Right lung (tissue), 2 donors: ENCODE measurements at regions not wholly inside any gene's neighbourhood (a gene's known extent, or its start where the extent isn't known, plus 50 kb on each side); places are given as distances from the start of the nearest gene placed in this dataset.

Source experiments
- DNase-seq, 2 donors: peaks; one replicate each; pipeline ENCODE4 v3.0.0-alpha.2; 2013

DNA sequence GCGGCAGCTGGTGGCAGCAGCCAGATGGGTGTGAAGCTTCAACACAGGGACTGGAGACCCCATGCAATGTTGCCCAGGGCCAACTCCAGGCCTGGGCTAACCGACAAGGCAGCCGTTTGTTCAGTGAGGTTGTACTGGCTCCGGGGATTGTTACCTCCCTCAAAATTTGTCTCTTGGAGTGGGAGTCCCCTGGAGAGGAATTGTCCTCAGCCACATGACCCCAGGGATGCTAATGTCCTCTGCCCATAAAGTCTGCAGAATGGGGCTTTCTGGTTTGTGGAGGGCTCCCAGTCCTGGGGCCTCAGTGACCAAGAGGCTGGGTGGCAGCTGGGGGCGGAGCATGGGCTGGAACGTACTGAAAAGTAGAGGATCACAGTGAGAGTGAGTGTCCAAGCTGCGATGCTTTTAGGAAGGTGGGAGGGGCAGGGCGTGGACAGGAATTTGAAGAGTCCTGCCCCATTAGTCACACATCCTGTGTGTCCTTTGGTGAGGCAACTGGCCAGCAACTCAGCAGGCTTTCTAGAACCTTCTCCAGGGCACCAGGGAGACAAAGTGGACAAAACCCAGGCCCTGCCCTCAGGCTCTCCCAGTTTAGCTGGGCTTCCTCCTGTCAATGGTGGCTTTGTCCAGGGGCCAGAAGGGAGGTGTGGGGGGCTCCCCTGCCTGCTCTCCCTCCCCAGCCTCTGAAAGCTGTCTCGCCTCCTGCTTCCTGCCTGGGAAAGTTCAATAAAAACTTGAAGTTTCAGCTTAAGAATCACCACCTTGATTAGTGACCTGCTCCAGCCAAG lies 114.0 kb downstream of the NSG2 start:
- DNase-seq, result no peak

- no peak for DNase-seq
These were observed 119.9 kb downstream of the NSG2 start for GRCh38 chr5:174165406-174165805.

- DNase-seq, result no peak
These were observed 120.9 kb downstream of the NSG2 start for GRCh38 chr5:174166231-174167079.

DNA sequence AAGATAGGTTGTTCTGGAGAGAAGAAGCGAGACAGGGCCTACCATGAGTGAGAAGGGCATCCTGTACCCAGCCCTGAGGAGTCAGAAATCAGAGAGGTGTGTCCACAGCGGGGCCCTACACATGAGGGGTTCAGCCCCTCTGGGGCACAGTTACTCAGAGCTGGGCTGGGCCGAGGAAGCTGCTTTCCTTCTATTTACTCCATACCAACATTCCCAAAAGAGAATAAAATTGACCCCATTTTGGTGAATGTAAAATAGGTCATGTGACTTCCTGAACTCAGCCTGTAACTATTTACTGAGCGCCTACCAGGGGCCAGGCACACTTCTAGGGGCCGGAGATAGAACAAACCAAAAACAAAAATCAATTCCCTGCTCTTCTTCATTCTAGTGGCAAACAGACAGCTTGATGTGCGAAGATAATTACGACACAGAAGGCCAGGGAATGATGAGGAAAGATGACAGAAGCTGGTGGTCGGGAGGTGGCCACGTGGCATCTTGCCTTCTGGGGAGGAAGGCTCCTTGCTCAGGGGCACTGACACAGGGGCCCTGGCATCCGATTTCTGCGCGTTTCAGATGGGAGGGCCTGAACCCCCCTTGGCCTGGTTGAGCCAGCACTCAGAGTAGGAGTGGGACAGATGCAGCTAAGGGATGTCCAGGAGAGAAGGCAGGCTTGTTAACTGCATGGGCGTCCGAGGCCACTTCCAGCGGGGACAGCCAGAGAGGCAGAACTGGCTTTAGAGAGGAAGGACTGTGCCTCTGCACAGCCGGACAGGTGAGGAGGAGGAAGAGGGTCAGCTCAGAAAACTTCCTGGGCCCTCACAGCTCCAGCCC lies 121.8 kb downstream of the NSG2 start:
- DNase-seq, result no peak

- DNase-seq, result no peak
These were observed 126.6 kb downstream of the NSG2 start for GRCh38 chr5:174172152-174172551.

DNA sequence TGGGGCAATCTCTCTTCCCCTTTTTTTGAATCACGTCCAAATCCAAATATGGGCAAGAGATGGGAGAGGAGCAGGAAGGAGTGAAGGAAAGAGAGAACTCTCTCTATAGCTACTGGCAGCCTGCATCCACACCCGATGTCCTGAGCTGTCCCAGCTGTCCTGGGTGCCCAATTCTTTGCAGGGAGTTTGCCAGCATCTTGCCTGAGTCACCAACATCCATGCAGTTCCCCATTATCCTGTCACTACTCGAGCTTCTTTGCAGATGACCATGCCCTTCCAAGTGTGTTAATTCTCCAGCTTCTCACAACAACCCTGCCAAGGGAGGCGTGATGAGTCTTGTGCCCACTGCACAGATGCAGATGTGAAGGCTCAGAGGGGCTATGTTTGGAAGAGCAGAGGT lies 127.1 kb downstream of the NSG2 start:
- DNase-seq, result no peak

DNA sequence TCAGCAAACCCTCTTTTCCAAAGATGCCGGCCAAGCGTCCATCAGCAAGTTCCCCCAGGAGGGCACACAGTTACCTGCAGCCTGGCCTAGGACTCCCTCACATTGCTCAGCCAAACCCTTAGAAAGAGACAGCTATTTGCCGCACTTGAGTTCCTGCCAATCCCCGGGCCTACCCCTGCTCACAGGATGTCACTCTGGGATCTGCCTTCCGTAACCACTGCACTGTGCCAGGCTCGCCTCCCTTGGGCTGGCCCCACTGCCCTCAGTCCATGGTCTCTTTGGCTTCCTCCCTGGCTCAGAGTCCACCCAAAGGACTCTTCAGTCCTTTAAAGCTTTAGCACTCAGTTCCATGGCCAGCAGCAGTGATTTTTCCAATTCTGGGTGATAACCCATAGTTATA lies 128.3 kb downstream of the NSG2 start:
- no peak for DNase-seq

DNA sequence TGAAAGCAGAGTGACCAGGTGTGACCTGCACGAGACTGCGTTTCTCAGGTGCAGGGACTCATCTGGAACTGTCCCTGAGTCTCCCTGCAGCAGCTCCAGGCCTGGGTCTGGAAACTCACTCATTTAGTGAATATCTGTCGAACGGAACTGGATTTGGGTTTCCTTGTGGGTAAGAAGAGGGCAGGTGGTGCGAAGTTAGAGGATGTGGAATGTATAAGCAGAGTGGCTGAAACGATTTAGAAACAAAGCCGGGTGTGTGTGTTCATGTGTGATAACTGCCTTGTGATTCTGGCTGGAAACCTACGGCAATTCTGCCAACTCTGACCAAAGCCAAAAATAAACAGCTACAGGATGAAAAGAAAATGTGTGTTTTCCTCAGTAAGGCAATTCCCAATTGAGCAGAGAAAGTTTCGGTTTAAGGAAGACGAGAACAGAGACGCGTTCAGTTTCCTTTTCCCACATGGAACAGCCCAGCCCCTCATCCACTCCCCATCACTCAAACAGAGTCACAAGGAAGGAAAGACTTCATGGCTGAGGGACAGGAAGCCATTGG lies 130.3 kb downstream of the NSG2 start:
- DNase-seq, result peak; percentile 39 to 55

- no peak for DNase-seq
These were observed 131.0 kb downstream of the NSG2 start for GRCh38 chr5:174176511-174176910.

DNA sequence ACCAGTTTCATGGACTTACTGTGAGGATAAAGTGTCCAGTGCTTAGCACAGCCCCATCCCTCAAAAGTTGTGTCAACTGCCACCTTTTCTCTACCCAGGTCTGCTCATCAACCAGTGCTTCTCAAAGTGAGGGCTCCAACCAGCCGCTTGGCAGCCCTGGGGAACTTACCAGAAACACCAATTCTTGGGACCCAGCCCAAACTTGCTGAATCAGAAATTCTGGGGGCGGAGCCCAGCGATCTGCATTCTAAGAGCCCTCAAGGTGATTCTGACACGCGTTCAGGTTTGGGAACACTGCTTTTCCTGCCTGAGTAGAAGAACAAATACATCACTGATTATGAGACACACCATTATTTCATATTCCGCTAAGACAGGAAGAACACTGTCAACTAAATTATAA lies 132.0 kb downstream of the NSG2 start:
- DNase-seq, result no peak

DNA sequence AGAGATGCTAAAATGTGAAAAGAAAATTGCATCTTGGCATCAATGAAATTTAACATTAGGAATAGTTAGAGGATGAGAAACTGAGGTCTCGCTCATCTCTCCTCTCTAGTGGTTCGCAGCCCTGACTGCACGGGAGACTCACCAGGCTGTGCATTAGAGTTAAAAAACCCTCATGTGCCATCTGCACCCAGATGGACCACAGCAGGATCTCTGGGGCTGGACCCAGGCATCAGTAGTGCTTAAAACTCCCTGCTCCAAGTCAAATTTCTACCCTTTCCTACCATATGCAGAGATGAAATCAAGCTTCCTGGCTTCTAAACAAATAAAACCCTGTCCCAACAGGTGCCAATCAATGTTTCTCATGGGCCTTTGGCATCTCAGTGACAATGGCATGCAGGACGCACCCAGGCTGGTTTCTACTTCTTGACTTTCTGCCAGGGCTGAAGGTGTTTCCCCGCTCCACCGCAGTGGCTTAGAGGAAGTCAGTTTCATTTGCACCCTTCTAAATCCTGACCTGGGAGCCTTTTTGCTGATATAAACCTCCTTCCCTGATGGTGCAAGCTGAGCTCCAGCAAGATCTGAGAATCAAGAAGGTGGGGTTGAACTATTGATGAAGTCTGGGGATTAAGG lies 132.6 kb downstream of the NSG2 start:
- no peak for DNase-seq

GRCh38 chr5:174180639-174181038 lies 135.1 kb downstream of the NSG2 start:
- no peak for DNase-seq

GRCh38 chr5:174182111-174182510 lies 136.6 kb downstream of the NSG2 start:
- no peak for DNase-seq

DNA sequence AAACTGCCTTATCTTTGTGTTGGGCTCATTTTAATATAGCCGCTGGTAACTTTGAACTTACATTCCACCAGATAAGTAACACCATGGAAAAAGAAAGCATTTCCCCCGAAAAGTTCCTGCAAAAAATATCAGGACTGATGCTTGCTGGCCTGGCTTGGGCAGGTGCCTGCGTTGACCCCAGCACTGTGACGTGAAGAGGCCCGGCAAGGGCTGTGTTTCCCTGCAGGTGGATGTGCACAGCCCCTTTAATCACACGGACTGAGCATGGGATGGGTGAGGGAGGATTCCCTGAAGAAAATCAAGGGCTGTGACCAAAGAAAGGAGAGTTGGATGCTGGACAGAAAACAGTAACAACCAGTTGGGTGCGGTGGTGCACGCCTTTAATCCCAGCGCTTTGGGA lies 138.2 kb downstream of the NSG2 start:
- DNase-seq, result no peak

DNA sequence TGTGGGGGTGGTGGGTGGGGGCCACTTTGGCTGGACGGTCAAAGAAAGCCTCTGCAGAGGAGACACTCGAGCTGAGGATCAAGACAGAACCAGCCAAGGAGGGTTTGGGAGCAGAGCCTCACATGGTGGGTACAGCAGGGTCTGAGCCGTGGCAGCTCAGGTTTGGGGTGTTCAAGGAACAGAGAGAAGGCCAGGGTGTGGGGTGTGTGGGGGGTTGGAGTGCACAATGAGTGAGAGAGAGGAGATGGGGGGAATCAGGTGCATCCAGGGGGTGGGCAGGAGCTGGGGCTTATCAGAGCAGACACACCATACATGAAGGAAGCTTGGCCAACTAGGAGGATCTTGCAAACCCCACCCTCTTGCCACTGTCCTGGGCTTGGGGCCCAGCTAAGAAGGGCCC lies 140.0 kb downstream of the NSG2 start:
- DNase-seq, result no peak

DNA sequence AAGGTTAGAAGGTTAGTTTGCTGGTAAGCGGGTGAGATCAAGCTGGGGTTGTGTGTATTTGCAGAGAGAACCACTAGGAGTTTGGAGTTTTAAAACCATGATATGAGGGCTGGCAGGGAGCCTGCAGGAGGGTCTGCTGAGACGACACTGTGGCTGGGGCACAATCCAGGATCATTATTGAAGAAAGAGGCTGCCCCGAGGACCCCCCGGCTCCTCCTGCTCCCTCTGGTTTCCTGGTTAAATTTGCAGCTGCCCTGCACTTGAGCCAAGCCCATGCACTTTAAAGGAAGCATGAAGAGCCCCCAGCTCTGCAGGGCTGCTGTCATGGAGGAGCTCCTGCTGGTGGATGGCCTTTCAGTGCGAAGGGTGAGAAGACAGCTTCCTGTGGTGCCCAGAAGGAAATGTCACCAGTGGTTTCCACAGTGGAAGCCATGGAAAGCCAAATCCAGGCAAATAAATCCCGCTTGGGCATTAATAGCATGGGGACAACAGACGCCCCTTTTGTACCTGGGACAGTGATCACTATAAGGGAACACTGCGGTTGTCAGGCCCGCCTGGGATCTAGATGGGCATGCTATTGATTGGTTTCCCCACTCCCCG lies 140.7 kb downstream of the NSG2 start:
- DNase-seq, result no peak

GRCh38 chr5:174187001-174187400 lies 141.5 kb downstream of the NSG2 start:
- DNase-seq, result no peak

- no peak for DNase-seq
These were observed 142.0 kb downstream of the NSG2 start for GRCh38 chr5:174187481-174187880.

- DNase-seq, result peak; percentile 53 to 61
These were observed 142.8 kb downstream of the NSG2 start for GRCh38 chr5:174188295-174188694.

- DNase-seq, result peak in 1 of 2 donors; percentile 17
These were observed 144.4 kb downstream of the NSG2 start for GRCh38 chr5:174189654-174190541.
